GM12874 (cell line): ENCODE measurements at regions not wholly inside any gene's neighbourhood (a gene's known extent, or its start where the extent isn't known, plus 50 kb on each side); places are given as distances from the start of the nearest gene placed in this dataset.

Source experiments
- CTCF ChIP-seq: IDR thresholded peaks from 2 replicates; pipeline ENCODE4 v1.5.1; 2011; ENCODE audit warnings: low read depth, mild to moderate bottlenecking, control low read depth, low read length, moderate library complexity; ENCODE audit not compliant: insufficient read depth

- TF ChIP-seq CTCF = peak; percentile 27; the same call in 1 of the 2 replicates
Measured at GRCh38 chr18:47758000-47758399, 172.5 kb downstream of the SMAD2 start.

DNA sequence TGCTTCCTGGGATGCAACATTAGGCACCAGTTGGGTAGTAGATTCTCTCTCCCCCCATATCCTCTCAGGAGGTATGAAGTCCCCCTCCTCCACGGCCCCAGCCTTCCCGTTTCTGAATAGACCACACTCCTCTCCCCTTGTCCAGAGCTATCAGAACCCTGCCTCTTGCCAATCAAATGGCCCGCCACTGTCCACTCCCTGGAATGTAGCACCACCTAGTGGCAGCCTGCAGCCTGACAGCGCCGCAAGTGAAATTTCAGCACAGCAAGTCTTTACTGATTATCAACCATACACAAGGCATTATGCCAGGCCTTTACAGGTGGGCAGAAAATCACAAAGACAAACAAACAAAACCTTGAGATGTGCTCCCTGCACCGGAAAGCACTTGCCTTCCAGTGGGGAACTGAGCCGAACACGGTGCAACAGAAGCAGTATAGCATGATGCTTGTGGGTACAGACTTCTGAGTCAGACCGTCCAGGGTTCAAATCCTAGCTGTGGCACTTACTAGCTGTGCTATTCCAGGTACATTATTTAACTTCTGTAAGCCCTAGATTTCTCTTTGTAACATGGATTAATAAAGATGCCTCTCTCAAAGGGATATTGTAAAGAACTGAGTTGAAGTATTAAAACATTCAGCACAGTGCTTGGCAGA is 174.0 kb downstream of the SMAD2 start:
- TF ChIP-seq CTCF = peak; percentile 92

- no peak for TF ChIP-seq CTCF
Measured at GRCh38 chr18:47755102-47755456, 175.4 kb downstream of the SMAD2 start.

DNA sequence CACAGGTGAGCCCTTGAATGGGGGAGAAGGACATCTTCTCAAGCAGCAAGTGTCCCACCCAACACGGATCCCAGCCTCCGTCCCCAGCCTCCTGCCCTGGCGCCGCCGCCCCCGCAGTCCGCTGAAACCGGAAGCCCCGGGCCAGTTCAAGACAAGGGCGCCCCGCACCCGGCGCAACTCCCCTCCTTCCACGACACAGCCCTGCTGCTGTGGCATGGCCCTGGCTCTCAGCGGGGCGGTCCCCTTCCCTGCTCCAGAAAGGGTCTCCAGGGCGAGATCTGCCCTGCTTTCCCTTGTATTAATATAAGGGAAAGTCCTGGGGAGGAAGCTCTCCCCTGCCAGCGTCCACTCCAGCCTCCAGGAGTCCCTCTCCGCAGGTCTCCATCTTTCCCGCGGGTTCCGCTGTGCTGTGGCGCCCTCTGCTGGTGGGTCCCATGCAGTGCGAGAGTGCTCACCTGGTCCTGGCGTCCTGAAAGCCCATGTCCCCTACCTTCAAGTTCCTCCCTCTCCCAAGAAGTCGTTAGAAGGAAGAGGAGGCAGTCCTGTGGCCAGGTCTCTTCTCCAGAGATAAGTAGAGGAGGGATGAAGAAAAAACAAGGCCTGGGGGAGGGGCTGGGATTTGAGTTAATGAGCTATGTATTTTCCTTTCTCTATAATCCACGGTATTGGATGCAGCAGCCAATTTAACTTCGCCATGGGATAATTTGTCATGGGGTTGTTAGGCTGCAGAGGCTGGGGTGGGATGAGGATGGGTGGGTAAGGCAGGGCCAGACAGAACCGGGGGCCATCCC is 176.0 kb downstream of the SMAD2 start:
- peak; percentile 93 for TF ChIP-seq CTCF

- no peak for TF ChIP-seq CTCF
Measured at GRCh38 chr18:47752796-47753645, 177.4 kb downstream of the SMAD2 start.

GRCh38 chr18:47750889-47751423 is 179.5 kb downstream of the SMAD2 start:
- TF ChIP-seq CTCF = no peak

DNA sequence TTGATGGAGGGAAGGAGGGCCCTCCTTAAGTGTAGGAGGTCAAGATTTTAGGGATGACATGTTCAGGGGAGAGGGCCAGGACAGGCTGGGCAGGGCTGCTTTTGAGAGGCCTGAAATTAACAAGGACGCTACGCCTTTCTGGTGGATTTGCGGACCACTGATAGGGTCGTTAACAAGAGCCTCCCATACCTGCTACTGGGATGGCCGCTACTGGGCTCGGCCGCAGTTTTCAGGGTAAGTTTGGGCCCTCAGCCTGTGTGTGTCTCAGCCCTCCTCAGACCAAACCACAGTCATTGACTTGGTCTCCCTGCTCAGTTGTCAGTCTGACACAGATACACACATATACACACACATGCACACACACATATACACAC is 180.9 kb downstream of the SMAD2 start:
- TF ChIP-seq CTCF = no peak
